Mucosa of descending colon (tissue), 3 donors: ENCODE measurements at regions not wholly inside any gene's neighbourhood (a gene's known extent, or its start where the extent isn't known, plus 50 kb on each side); places are given as distances from the start of the nearest gene placed in this dataset.

ENCODE experiments used
- ATAC-seq: fragments of 200-7000 bp; cut with Tn5 transposase; one replicate; pipeline ENCODE4 v1.9.1; 2020; ENCODE audit warnings: mild to moderate bottlenecking, moderate library complexity
- DNase-seq, 3 donors: peaks; one replicate each; pipeline ENCODE4 v3.0.0-alpha.2; 2020
- H3K36me3 ChIP-seq: fragments of 200-600 bp; one replicate; pipeline ENCODE4 v1.8.0; 2021; ENCODE audit warnings: low read depth, mild to moderate bottlenecking
- H3K4me1 ChIP-seq: fragments of 200-600 bp; one replicate; pipeline ENCODE4 v1.8.0; 2021; ENCODE audit warnings: low read depth, mild to moderate bottlenecking
- H3K4me3 ChIP-seq: fragments of 200-600 bp; one replicate; pipeline ENCODE4 v1.8.0; 2021; ENCODE audit warnings: mild to moderate bottlenecking
- H3K9me3 ChIP-seq: fragments of 200-600 bp; one replicate; pipeline ENCODE4 v1.8.0; 2021; ENCODE audit warnings: mild to moderate bottlenecking
- intact Hi-C, 2 donors: fragments of 100-400 bp; cut with DNase I in 1 of 2; cut with micrococcal nuclease in 1 of 2; formaldehyde crosslinking; loops; one replicate each; pipeline versions ENCODE4 v1.11.0 to v1.11.1; 2022; cut with DNase I, micrococcal nuclease
- TF ChIP-seq, protein P1 (sequence below): fragments of 200-600 bp; IDR thresholded peaks from one replicate; pipeline ENCODE4 v1.8.0; 2022; ENCODE audit warnings: antibody characterized with exemption, mild to moderate bottlenecking
- donor health status: DM: no; HTN: no; CAD: no; lungs with moderate emphysema.
- donor health status: DM: no; HTN: no; CAD: no.
- donor health status: DM: no; HTN: yes; CAD: no.

GRCh38 chr4:171719691-171720090 lies 93.5 kb upstream of the GALNTL6 start:
- TF ChIP-seq, protein P1, sequence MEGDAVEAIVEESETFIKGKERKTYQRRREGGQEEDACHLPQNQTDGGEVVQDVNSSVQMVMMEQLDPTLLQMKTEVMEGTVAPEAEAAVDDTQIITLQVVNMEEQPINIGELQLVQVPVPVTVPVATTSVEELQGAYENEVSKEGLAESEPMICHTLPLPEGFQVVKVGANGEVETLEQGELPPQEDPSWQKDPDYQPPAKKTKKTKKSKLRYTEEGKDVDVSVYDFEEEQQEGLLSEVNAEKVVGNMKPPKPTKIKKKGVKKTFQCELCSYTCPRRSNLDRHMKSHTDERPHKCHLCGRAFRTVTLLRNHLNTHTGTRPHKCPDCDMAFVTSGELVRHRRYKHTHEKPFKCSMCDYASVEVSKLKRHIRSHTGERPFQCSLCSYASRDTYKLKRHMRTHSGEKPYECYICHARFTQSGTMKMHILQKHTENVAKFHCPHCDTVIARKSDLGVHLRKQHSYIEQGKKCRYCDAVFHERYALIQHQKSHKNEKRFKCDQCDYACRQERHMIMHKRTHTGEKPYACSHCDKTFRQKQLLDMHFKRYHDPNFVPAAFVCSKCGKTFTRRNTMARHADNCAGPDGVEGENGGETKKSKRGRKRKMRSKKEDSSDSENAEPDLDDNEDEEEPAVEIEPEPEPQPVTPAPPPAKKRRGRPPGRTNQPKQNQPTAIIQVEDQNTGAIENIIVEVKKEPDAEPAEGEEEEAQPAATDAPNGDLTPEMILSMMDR: no peak
- no peaks in the 10 kb centered on the region for H3K36me3 ChIP-seq
- DNase-seq (no peak), ATAC-seq (no peak)
- no peaks in the 10 kb centered on the region for H3K9me3 ChIP-seq
- H3K4me1 ChIP-seq: no peaks in the 10 kb centered on the region
- H3K4me3 ChIP-seq: no peak overlapping the region
- intact Hi-C loops: no loop called here

GRCh38 chr4:171718665-171719064 lies 94.5 kb upstream of the GALNTL6 start:
- Histone ChIP-seq H3K36me3 (no peaks in the 10 kb centered on the region), H3K9me3 (no peaks in the 10 kb centered on the region), H3K4me3 (no peak overlapping the region), H3K4me1 (no peaks in the 10 kb centered on the region)
- TF ChIP-seq, protein P1: no peak
- ATAC-seq (no peak), DNase-seq (no peak)
- intact Hi-C loops: no loop called here

- no peaks in the 10 kb centered on the region for H3K9me3 ChIP-seq
- no peak for DNase-seq
- no peak overlapping the region for H3K4me3 ChIP-seq
- H3K4me1 ChIP-seq: no peaks in the 10 kb centered on the region
- H3K36me3 ChIP-seq: no peaks in the 10 kb centered on the region
- no peak for ATAC-seq
- TF ChIP-seq, protein P1: no peak
- intact Hi-C loops: no loop called here
Measured at GRCh38 chr4:171718069-171718468, 95.1 kb upstream of the GALNTL6 start.

DNA sequence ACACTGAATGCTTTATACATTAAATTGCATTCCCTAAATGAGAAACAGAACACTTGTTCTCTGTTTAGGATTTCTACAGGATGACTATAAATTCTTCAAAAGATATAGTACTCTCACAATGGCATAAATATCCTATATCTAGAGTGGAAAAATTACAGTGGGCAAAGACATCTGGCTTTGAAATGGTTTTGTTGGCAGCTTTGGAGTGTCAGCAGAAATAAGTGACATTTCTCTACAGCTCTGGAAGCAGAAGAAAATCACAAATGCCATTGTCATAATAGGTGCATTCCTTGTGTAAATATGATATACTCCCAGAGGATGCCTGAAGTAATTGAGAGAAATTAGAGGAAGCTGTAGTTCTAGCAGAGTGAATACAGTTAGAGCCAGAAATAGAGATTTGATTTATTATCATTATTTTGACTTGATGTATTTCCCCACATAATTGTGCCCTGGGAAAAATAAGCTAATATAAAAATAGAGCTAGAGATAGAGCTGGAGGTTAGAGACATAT lies 95.9 kb upstream of the GALNTL6 start:
- no peaks in the 10 kb centered on the region for H3K4me1 ChIP-seq
- ATAC-seq: no peak
- H3K4me3 ChIP-seq: no peak overlapping the region
- TF ChIP-seq, protein P1: no peak
- H3K36me3 ChIP-seq: no peaks in the 10 kb centered on the region
- intact Hi-C loops: no loop called here
- no peaks in the 10 kb centered on the region for H3K9me3 ChIP-seq
- DNase-seq: no peak

DNA sequence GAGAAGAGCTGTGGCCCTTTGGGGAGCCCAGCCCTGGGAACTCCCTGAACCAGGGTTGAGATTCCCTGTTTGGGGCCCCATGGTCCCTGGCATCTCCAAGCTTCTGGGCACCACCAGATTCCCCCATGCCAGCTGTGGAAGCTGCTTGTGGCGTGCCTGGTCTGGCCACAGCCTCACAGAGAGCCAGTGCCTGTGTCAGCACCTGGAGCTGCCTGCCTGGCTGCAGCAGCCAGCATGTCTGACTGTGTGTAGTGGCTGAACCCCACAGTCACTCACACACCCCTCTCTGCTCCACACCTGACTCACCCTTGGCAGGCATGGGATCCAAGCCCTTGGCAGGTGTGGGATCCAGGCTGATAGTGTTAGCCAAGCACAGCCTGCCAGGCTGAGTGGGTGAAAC lies 97.2 kb upstream of the GALNTL6 start:
- H3K4me3 ChIP-seq: no peak overlapping the region
- TF ChIP-seq, protein P1: no peak
- intact Hi-C loops: no loop called here
- no peaks in the 10 kb centered on the region for H3K36me3 ChIP-seq
- no peak for ATAC-seq
- DNase-seq: no peak
- H3K9me3 ChIP-seq: no peaks in the 10 kb centered on the region
- H3K4me1 ChIP-seq: no peaks in the 10 kb centered on the region
